ENCODE measurements at regions not wholly inside any gene's neighbourhood (a gene's known extent, or its start where the extent isn't known, plus 50 kb on each side); places are given as distances from the start of the nearest gene placed in this dataset.

- no peak overlapping the region for H3K4me2 ChIP-seq (ENCODE audit: low read length, poor library complexity, severe bottlenecking)
- no peak overlapping the region for H2BK12ac ChIP-seq (ENCODE audit: low read length in 2 of 2)
- no peak overlapping the region for H2BK120ac ChIP-seq (ENCODE audit: low read depth, low read length)
- H3K23ac ChIP-seq (ENCODE audit: low read length in 2 of 2), result no peak overlapping the region
- no peak overlapping the region for H2BK15ac ChIP-seq (ENCODE audit: low read depth, poor library complexity, severe bottlenecking)
- no peak overlapping the region for H3K14ac ChIP-seq (ENCODE audit: low read length in 2 of 2)
- H3K27ac ChIP-seq (ENCODE audit: low read length, poor library complexity, severe bottlenecking), result no peak overlapping the region
- H3K9me3 ChIP-seq (ENCODE audit: control insufficient read depth, low read length), result peaks cover 31% of the 10 kb centered on the region
- H4K8ac ChIP-seq (ENCODE audit: low read length), result no peak overlapping the region
- H3K27me3 ChIP-seq (ENCODE audit: control insufficient read depth in 1 of 2, insufficient read depth in 1 of 2, low read length in 2 of 2), result no peaks in the 10 kb centered on the region
- 94% methylated on average over 37 of the region's 38 CpGs for WGBS
- no peaks in the 10 kb centered on the region for H3K36me3 ChIP-seq (ENCODE audit: control insufficient read depth in 1 of 2, insufficient read depth in 2 of 2, low read depth in 1 of 2, low read length in 2 of 2)
- H2AFZ ChIP-seq (ENCODE audit: low read depth, low read length), result no peak overlapping the region
- H3K4ac ChIP-seq (ENCODE audit: low read depth in 1 of 2, low read length in 2 of 2), result no peak overlapping the region
- no peak overlapping the region for H2AK5ac ChIP-seq (ENCODE audit: low read length, severe bottlenecking)
- H3K9ac ChIP-seq (ENCODE audit: low read length), result no peak overlapping the region
- no peak overlapping the region for H2BK5ac ChIP-seq (ENCODE audit: low read depth, low read length, poor library complexity, severe bottlenecking)
- no peaks in the 10 kb centered on the region for H3K4me1 ChIP-seq (ENCODE audit: control insufficient read depth, insufficient read depth, low read depth, low read length)
- no peak overlapping the region for H3K4me3 ChIP-seq (ENCODE audit: insufficient read depth in 1 of 2, low read depth in 1 of 2, low read length in 2 of 2)
- H4K91ac ChIP-seq (ENCODE audit: low read length), result no peak overlapping the region
- H3K79me1 ChIP-seq (replicated peaks; ENCODE audit: low read length, poor library complexity, severe bottlenecking), result no peaks in the 10 kb centered on the region
- no peak overlapping the region for H3K18ac ChIP-seq (ENCODE audit: low read depth in 1 of 2, low read length in 2 of 2)
- no peak for DNase-seq
Observed at GRCh38 chr3:118269537-118270125, 765.0 kb downstream of the IGSF11 start.

GRCh38 chr3:118272991-118273390 lies 761.7 kb downstream of the IGSF11 start:
- H3K4ac ChIP-seq (ENCODE audit: low read depth in 1 of 2, low read length in 2 of 2), result no peak overlapping the region
- DNase-seq, result no peak
- no peak overlapping the region for H3K23ac ChIP-seq (ENCODE audit: low read length in 2 of 2)

GRCh38 chr3:118277814-118278213 lies 756.8 kb downstream of the IGSF11 start:
- Histone ChIP-seq H3K27ac (ENCODE audit: low read length, poor library complexity, severe bottlenecking) (no peak overlapping the region), H3K14ac (ENCODE audit: low read length in 2 of 2) (no peak overlapping the region), H3K18ac (ENCODE audit: low read depth in 1 of 2, low read length in 2 of 2) (no peak overlapping the region), H3K4me2 (ENCODE audit: low read length, poor library complexity, severe bottlenecking) (no peak overlapping the region), H4K91ac (ENCODE audit: low read length) (no peak overlapping the region), H4K8ac (ENCODE audit: low read length) (no peak overlapping the region), H2BK15ac (ENCODE audit: low read depth, poor library complexity, severe bottlenecking) (no peak overlapping the region), H2AFZ (ENCODE audit: low read depth, low read length) (no peak overlapping the region), H3K9me3 (ENCODE audit: control insufficient read depth, low read length) (peaks cover 13% of the 10 kb centered on the region), H3K36me3 (ENCODE audit: control insufficient read depth in 1 of 2, insufficient read depth in 2 of 2, low read depth in 1 of 2, low read length in 2 of 2) (no peaks in the 10 kb centered on the region), H2BK120ac (ENCODE audit: low read depth, low read length) (no peak overlapping the region), H2AK5ac (ENCODE audit: low read length, severe bottlenecking) (no peak overlapping the region), H2BK12ac (ENCODE audit: low read length in 2 of 2) (no peak overlapping the region), H3K27me3 (ENCODE audit: control insufficient read depth in 1 of 2, insufficient read depth in 1 of 2, low read length in 2 of 2) (no peaks in the 10 kb centered on the region), H3K9ac (ENCODE audit: low read length) (no peak overlapping the region), H2BK5ac (ENCODE audit: low read depth, low read length, poor library complexity, severe bottlenecking) (no peak overlapping the region), H3K4me1 (ENCODE audit: control insufficient read depth, insufficient read depth, low read depth, low read length) (no peaks in the 10 kb centered on the region), H3K4ac (ENCODE audit: low read depth in 1 of 2, low read length in 2 of 2) (no peak overlapping the region), H3K79me1 (replicated peaks; ENCODE audit: low read length, poor library complexity, severe bottlenecking) (no peaks in the 10 kb centered on the region), H3K23ac (ENCODE audit: low read length in 2 of 2) (no peak overlapping the region), H3K4me3 (ENCODE audit: insufficient read depth in 1 of 2, low read depth in 1 of 2, low read length in 2 of 2) (no peak overlapping the region)
- no peak for DNase-seq
- 63% methylated on average over 1 of the region's 1 CpG for WGBS

More at GRCh38 chr3:118272991-118273390, 761.7 kb downstream of the IGSF11 start:
- no peak overlapping the region for H3K4me3 ChIP-seq (ENCODE audit: insufficient read depth in 1 of 2, low read depth in 1 of 2, low read length in 2 of 2)
- H3K36me3 ChIP-seq (ENCODE audit: control insufficient read depth in 1 of 2, insufficient read depth in 2 of 2, low read depth in 1 of 2, low read length in 2 of 2), result no peaks in the 10 kb centered on the region
- no peaks in the 10 kb centered on the region for H3K4me1 ChIP-seq (ENCODE audit: control insufficient read depth, insufficient read depth, low read depth, low read length)
- no peak overlapping the region for H4K91ac ChIP-seq (ENCODE audit: low read length)
- H2AFZ ChIP-seq (ENCODE audit: low read depth, low read length), result no peak overlapping the region
- no peak overlapping the region for H2BK15ac ChIP-seq (ENCODE audit: low read depth, poor library complexity, severe bottlenecking)
- H3K9ac ChIP-seq (ENCODE audit: low read length), result no peak overlapping the region
- no peak overlapping the region for H2BK5ac ChIP-seq (ENCODE audit: low read depth, low read length, poor library complexity, severe bottlenecking)
- no peak overlapping the region for H2BK120ac ChIP-seq (ENCODE audit: low read depth, low read length)
- no peak overlapping the region for H4K8ac ChIP-seq (ENCODE audit: low read length)
- no peak overlapping the region for H3K18ac ChIP-seq (ENCODE audit: low read depth in 1 of 2, low read length in 2 of 2)
- H3K14ac ChIP-seq (ENCODE audit: low read length in 2 of 2), result no peak overlapping the region
- H2AK5ac ChIP-seq (ENCODE audit: low read length, severe bottlenecking), result no peak overlapping the region
- H3K79me1 ChIP-seq (replicated peaks; ENCODE audit: low read length, poor library complexity, severe bottlenecking), result no peaks in the 10 kb centered on the region
- no peak overlapping the region for H3K4me2 ChIP-seq (ENCODE audit: low read length, poor library complexity, severe bottlenecking)
- peaks cover 15% of the 10 kb centered on the region for H3K9me3 ChIP-seq (ENCODE audit: control insufficient read depth, low read length)
- H2BK12ac ChIP-seq (ENCODE audit: low read length in 2 of 2), result no peak overlapping the region
- H3K27ac ChIP-seq (ENCODE audit: low read length, poor library complexity, severe bottlenecking), result no peak overlapping the region
- no peaks in the 10 kb centered on the region for H3K27me3 ChIP-seq (ENCODE audit: control insufficient read depth in 1 of 2, insufficient read depth in 1 of 2, low read length in 2 of 2)
- 75% methylated on average over 1 of the region's 2 CpGs for WGBS

GRCh38 chr3:118292841-118293240 lies 741.8 kb downstream of the IGSF11 start:
- Histone ChIP-seq H3K4ac (ENCODE audit: low read depth in 1 of 2, low read length in 2 of 2) (no peak overlapping the region), H2BK5ac (ENCODE audit: low read depth, low read length, poor library complexity, severe bottlenecking) (no peak overlapping the region), H3K9ac (ENCODE audit: low read length) (no peak overlapping the region), H3K18ac (ENCODE audit: low read depth in 1 of 2, low read length in 2 of 2) (no peak overlapping the region), H3K4me3 (ENCODE audit: insufficient read depth in 1 of 2, low read depth in 1 of 2, low read length in 2 of 2) (no peak overlapping the region), H3K23ac (ENCODE audit: low read length in 2 of 2) (no peak overlapping the region), H3K4me1 (ENCODE audit: control insufficient read depth, insufficient read depth, low read depth, low read length) (no peaks in the 10 kb centered on the region), H2BK15ac (ENCODE audit: low read depth, poor library complexity, severe bottlenecking) (no peak overlapping the region), H3K14ac (ENCODE audit: low read length in 2 of 2) (no peak overlapping the region), H2AK5ac (ENCODE audit: low read length, severe bottlenecking) (no peak overlapping the region), H3K9me3 (ENCODE audit: control insufficient read depth, low read length) (peaks cover 14% of the 10 kb centered on the region), H4K8ac (ENCODE audit: low read length) (no peak overlapping the region), H3K36me3 (ENCODE audit: control insufficient read depth in 1 of 2, insufficient read depth in 2 of 2, low read depth in 1 of 2, low read length in 2 of 2) (no peaks in the 10 kb centered on the region), H2BK12ac (ENCODE audit: low read length in 2 of 2) (no peak overlapping the region), H3K79me1 (replicated peaks; ENCODE audit: low read length, poor library complexity, severe bottlenecking) (no peaks in the 10 kb centered on the region), H4K91ac (ENCODE audit: low read length) (no peak overlapping the region), H2AFZ (ENCODE audit: low read depth, low read length) (no peak overlapping the region), H3K27me3 (ENCODE audit: control insufficient read depth in 1 of 2, insufficient read depth in 1 of 2, low read length in 2 of 2) (no peaks in the 10 kb centered on the region), H3K4me2 (ENCODE audit: low read length, poor library complexity, severe bottlenecking) (no peak overlapping the region), H2BK120ac (ENCODE audit: low read depth, low read length) (no peak overlapping the region), H3K27ac (ENCODE audit: low read length, poor library complexity, severe bottlenecking) (no peak overlapping the region)
- WGBS, result 79% methylated on average over 1 of the region's 1 CpG
- DNase-seq, result no peak

Data from mesenchymal stem cell (in vitro differentiated cells and primary cell).